Omental fat pad (tissue), 3 donors: ENCODE measurements at regions not wholly inside any gene's neighbourhood (a gene's known extent, or its start where the extent isn't known, plus 50 kb on each side); places are given as distances from the start of the nearest gene placed in this dataset.

Experiments
- ATAC-seq: fragments of 150-250 bp; one replicate; pipeline ENCODE4 v1.9.1; 2016; ENCODE audit warnings: mild to moderate bottlenecking, moderate library complexity; ENCODE audit not compliant: low FRiP score
- DNase-seq: peaks from one replicate; pipeline ENCODE4 v3.0.0-alpha.2; 2019; ENCODE audit warnings: low spot score
- CTCF ChIP-seq, 3 donors: fragments of 450-650 bp; IDR thresholded peaks; one replicate each; pipeline ENCODE4 v1.5.1; 2016 to 2017; ENCODE audit warnings: antibody characterized with exemption in 3 of 3, mild to moderate bottlenecking in 3 of 3, moderate library complexity in 2 of 3

GRCh38 chr9:13428766-13429165 lies 149.3 kb upstream of the MPDZ start:
- no peak for TF ChIP-seq CTCF (IDR thresholded peaks at IDR 0.05)
- ATAC-seq, result no peak
- DNase-seq, result no peak

- ATAC-seq (no peak), DNase-seq (no peak)
- TF ChIP-seq CTCF (IDR thresholded peaks at IDR 0.05), result no peak
These were observed 148.1 kb upstream of the MPDZ start for GRCh38 chr9:13427587-13427986.

- DNase-seq (no peak), ATAC-seq (no peak)
- TF ChIP-seq CTCF (IDR thresholded peaks at IDR 0.05), result no peak
These were observed 147.1 kb upstream of the MPDZ start for GRCh38 chr9:13426606-13427005.

- no peak for TF ChIP-seq CTCF (IDR thresholded peaks at IDR 0.05)
- ATAC-seq, result no peak
- DNase-seq, result no peak
These were observed 145.4 kb upstream of the MPDZ start for GRCh38 chr9:13424872-13425271.

GRCh38 chr9:13424204-13424603 lies 144.7 kb upstream of the MPDZ start:
- ATAC-seq (no peak), DNase-seq (no peak)
- TF ChIP-seq CTCF (IDR thresholded peaks at IDR 0.05), result no peak

- DNase-seq, result no peak
- ATAC-seq, result no peak
- no peak for TF ChIP-seq CTCF (IDR thresholded peaks at IDR 0.05)
These were observed 134.9 kb upstream of the MPDZ start for GRCh38 chr9:13414349-13414748.

GRCh38 chr9:13412331-13412730 lies 132.8 kb upstream of the MPDZ start:
- no peak for DNase-seq
- ATAC-seq, result no peak
- no peak for TF ChIP-seq CTCF (IDR thresholded peaks at IDR 0.05)
